Caco-2 (cell line): ENCODE measurements at regions not wholly inside any gene's neighbourhood (a gene's known extent, or its start where the extent isn't known, plus 50 kb on each side); places are given as distances from the start of the nearest gene placed in this dataset.

Experiments
- BruUV-seq: library from RNA; stranded (reverse); fragments of 400-500 nt; replicated peaks from 2 replicates; lab custom pipeline; 2021; lab: Mats Ljungman, UMichigan
- CTCF ChIA-PET: fragments of 300-600 bp; sonication (Branson Sonifier 250); formaldehyde crosslinking; loops from one replicate; lab custom pipeline; 2022; ENCODE audit warnings: antibody characterized with exemption; lab: Charles Lee
- POLR2A ChIA-PET: fragments of 300-600 bp; sonication (Branson Sonifier 250); formaldehyde crosslinking; loops from one replicate; lab custom pipeline; 2022; ENCODE audit warnings: antibody characterized with exemption; lab: Charles Lee
- DNase-seq, 2 experiments: peaks; one replicate each; pipeline versions ENCODE4 v3.0.0 to v3.0.0-alpha.2; 2020 to 2022
- H3K27me3 ChIP-seq: replicated peaks from 2 replicates; pipeline ENCODE4 v1.6.0; 2011; ENCODE audit warnings: low read length; ENCODE audit not compliant: control insufficient read depth, insufficient read depth
- H3K36me3 ChIP-seq: 2 replicates; pipeline ENCODE4 v1.5.1; 2011; ENCODE audit warnings: low read length; ENCODE audit not compliant: control insufficient read depth, insufficient read depth
- H3K4me1 ChIP-seq: fragments of 250-450 bp; sonication (Bioruptor Pico); 2 replicates; pipeline ENCODE4 v1.5.1; 2020; ENCODE audit warnings: mild to moderate bottlenecking
- H3K4me3 ChIP-seq: 2 replicates; pipeline ENCODE4 v1.5.1; 2011; ENCODE audit warnings: low read depth, mild to moderate bottlenecking, control low read depth, low read length
- H3K9me3 ChIP-seq: fragments of 250-450 bp; sonication (Bioruptor Pico); 2 replicates; pipeline ENCODE4 v1.5.1; 2020; ENCODE audit warnings: mild to moderate bottlenecking, moderate library complexity
- H3K27ac Mint-ChIP-seq: one replicate; pipeline ENCODE4 v1.8.0; 2022; ENCODE audit warnings: mixed read lengths; ENCODE audit not compliant: unreplicated experiment
- H3K27me3 Mint-ChIP-seq: one replicate; pipeline ENCODE4 v1.8.0; 2022; ENCODE audit warnings: mixed read lengths; ENCODE audit not compliant: insufficient read depth, unreplicated experiment
- H3K36me3 Mint-ChIP-seq: one replicate; pipeline ENCODE4 v1.8.0; 2022; ENCODE audit warnings: mild to moderate bottlenecking, mixed read lengths; ENCODE audit not compliant: insufficient read depth, unreplicated experiment
- H3K4me1 Mint-ChIP-seq: one replicate; pipeline ENCODE4 v1.8.0; 2022; ENCODE audit warnings: low read depth, mixed read lengths; ENCODE audit not compliant: unreplicated experiment
- H3K4me3 Mint-ChIP-seq: one replicate; pipeline ENCODE4 v1.8.0; 2022; ENCODE audit warnings: mild to moderate bottlenecking, moderate library complexity, mixed read lengths; ENCODE audit not compliant: unreplicated experiment
- H3K9me3 Mint-ChIP-seq: one replicate; pipeline ENCODE4 v1.8.0; 2022; ENCODE audit warnings: mixed read lengths; ENCODE audit not compliant: unreplicated experiment
- intact Hi-C: fragments of 100-400 bp; cut with micrococcal nuclease; formaldehyde crosslinking; loops from one replicate; pipeline ENCODE4 v1.10.0; 2022; ENCODE audit not compliant: unreplicated experiment
- TF ChIP-seq, protein P1 (sequence below), 2 experiments: fragments of 200-600 bp in 1 of 2; IDR thresholded peaks; 1 replicate in 1 of 2; 2 replicates in 1 of 2; pipeline versions ENCODE4 v1.5.1 to v1.8.0; 2011 to 2022; ENCODE audit warnings: antibody characterized with exemption in 1 of 2, control low read depth in 1 of 2, inconsistent platforms in 1 of 2, low read depth in 1 of 2, low read length in 1 of 2, mild to moderate bottlenecking in 1 of 2, moderate library complexity in 1 of 2; ENCODE audit not compliant: insufficient read depth in 1 of 2, severe bottlenecking in 1 of 2, unreplicated experiment in 1 of 2

DNA sequence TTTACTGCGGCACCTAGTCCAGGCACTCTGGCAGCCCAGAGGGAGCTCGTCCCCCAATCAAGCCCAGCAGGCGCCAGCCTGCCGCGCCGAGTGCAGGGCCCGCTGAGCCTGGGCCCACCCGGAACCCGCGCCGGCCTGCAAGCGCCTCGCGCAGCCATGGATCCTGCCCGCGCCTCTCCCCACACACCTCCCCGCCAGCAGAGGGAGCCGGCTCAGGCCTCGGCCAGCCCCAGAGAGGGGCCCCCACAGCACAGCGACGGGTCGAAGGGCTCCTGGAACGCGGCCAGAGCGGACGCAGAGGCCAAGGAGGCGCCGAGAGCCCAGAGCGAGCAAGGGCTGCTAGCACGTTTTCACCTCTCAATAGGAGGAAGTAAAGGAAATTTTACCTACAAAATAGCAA lies 767.0 kb downstream of the MRPL39 start:
- ChIA-PET POLR2A (no interaction called here), CTCF (no interaction called here)
- no peak overlapping the region for H3K27ac Mint-ChIP-seq
- peaks cover 20% of the 10 kb centered on the region for H3K9me3 Mint-ChIP-seq
- no peak overlapping the region for H3K4me3 ChIP-seq
- no peaks in the 10 kb centered on the region for H3K4me1 ChIP-seq
- no peaks in the 10 kb centered on the region for H3K4me1 Mint-ChIP-seq
- no peak for DNase-seq
- TF ChIP-seq, protein P1, sequence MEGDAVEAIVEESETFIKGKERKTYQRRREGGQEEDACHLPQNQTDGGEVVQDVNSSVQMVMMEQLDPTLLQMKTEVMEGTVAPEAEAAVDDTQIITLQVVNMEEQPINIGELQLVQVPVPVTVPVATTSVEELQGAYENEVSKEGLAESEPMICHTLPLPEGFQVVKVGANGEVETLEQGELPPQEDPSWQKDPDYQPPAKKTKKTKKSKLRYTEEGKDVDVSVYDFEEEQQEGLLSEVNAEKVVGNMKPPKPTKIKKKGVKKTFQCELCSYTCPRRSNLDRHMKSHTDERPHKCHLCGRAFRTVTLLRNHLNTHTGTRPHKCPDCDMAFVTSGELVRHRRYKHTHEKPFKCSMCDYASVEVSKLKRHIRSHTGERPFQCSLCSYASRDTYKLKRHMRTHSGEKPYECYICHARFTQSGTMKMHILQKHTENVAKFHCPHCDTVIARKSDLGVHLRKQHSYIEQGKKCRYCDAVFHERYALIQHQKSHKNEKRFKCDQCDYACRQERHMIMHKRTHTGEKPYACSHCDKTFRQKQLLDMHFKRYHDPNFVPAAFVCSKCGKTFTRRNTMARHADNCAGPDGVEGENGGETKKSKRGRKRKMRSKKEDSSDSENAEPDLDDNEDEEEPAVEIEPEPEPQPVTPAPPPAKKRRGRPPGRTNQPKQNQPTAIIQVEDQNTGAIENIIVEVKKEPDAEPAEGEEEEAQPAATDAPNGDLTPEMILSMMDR (IDR thresholded peaks at IDR 0.05; ENCODE audit: insufficient read depth in 1 of 2, low read depth in 1 of 2, low read length in 1 of 2, severe bottlenecking in 1 of 2, unreplicated experiment in 1 of 2): no peak
- no peaks in the 10 kb centered on the region for H3K27me3 Mint-ChIP-seq
- H3K9me3 ChIP-seq: no peaks in the 10 kb centered on the region
- no peaks in the 10 kb centered on the region for H3K36me3 ChIP-seq
- H3K36me3 Mint-ChIP-seq: no peaks in the 10 kb centered on the region
- no peaks in the 10 kb centered on the region for H3K27me3 ChIP-seq
- no TSS peak for BruUV-seq
- no peak overlapping the region for H3K4me3 Mint-ChIP-seq
- intact Hi-C loops: no loop called here

DNA sequence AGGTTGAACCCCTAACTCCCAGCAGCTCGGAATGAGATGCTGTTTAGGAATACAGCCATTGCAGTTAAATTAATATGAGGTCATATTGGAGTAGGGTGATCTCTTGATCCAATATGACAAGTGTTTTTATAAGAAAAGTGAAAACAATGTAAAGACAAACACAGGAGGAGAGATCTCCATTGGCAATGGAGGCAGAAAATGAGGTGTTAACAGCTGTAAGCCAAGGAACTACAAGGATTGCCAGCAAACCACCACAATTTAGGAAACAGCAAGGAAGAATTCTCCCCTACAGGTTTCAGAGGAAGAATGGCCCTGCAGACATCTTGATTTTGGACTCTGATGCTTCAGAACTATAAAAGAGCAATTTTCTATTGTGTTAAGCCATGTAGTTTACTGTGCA lies 774.3 kb downstream of the MRPL39 start:
- H3K27ac Mint-ChIP-seq: no peak overlapping the region
- ChIA-PET CTCF (no interaction called here), POLR2A (no interaction called here)
- H3K27me3 Mint-ChIP-seq: no peaks in the 10 kb centered on the region
- no peaks in the 10 kb centered on the region for H3K27me3 ChIP-seq
- H3K36me3 ChIP-seq: no peaks in the 10 kb centered on the region
- no TSS peak for BruUV-seq
- H3K9me3 Mint-ChIP-seq: no peaks in the 10 kb centered on the region
- H3K4me1 ChIP-seq: no peaks in the 10 kb centered on the region
- H3K4me3 Mint-ChIP-seq: no peak overlapping the region
- no peaks in the 10 kb centered on the region for H3K36me3 Mint-ChIP-seq
- intact Hi-C loops: no loop called here
- TF ChIP-seq, protein P1 (IDR thresholded peaks at IDR 0.05; ENCODE audit: insufficient read depth in 1 of 2, low read depth in 1 of 2, low read length in 1 of 2, severe bottlenecking in 1 of 2, unreplicated experiment in 1 of 2): no peak
- no peaks in the 10 kb centered on the region for H3K4me1 Mint-ChIP-seq
- H3K9me3 ChIP-seq: no peaks in the 10 kb centered on the region
- H3K4me3 ChIP-seq: no peak overlapping the region
- DNase-seq: no peak

DNA sequence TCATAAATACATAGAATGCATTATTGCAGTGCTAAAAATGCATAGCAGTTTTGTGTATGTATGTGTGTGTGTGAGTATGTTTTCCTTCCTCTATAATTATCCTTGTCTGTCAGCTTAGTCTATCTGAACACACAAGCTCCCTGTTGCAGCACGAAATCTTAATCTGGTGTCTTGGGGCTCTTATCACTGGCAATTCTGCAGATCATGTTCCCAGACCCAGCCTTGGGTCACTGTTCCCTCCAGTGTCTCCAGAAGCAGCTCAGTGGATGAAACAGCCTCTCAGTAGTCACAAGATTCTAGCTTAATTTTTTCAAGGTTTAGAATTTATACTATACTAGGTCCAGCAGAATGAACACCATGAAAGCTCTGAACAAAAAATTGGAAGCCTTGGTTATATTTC lies 777.9 kb downstream of the MRPL39 start:
- Mint-ChIP-seq H3K9me3 (no peaks in the 10 kb centered on the region), H3K27ac (no peak overlapping the region), H3K4me1 (no peaks in the 10 kb centered on the region), H3K27me3 (no peaks in the 10 kb centered on the region), H3K36me3 (no peaks in the 10 kb centered on the region), H3K4me3 (no peak overlapping the region)
- BruUV-seq: no TSS peak
- Histone ChIP-seq H3K36me3 (no peaks in the 10 kb centered on the region), H3K4me1 (no peaks in the 10 kb centered on the region), H3K4me3 (no peak overlapping the region), H3K9me3 (no peaks in the 10 kb centered on the region), H3K27me3 (no peaks in the 10 kb centered on the region)
- CTCF ChIA-PET: no interaction called here
- DNase-seq: no peak
- POLR2A ChIA-PET: no interaction called here
- intact Hi-C loops: no loop called here
- TF ChIP-seq, protein P1 (IDR thresholded peaks at IDR 0.05; ENCODE audit: insufficient read depth in 1 of 2, low read depth in 1 of 2, low read length in 1 of 2, severe bottlenecking in 1 of 2, unreplicated experiment in 1 of 2): no peak
